Heart left ventricle (tissue), 16 donors: ENCODE measurements at regions not wholly inside any gene's neighbourhood (a gene's known extent, or its start where the extent isn't known, plus 50 kb on each side); places are given as distances from the start of the nearest gene placed in this dataset.
"Not testable (repeated sequence)": the region's sequence is repeated elsewhere in the genome, so short reads cannot be mapped to it uniquely, and the experiment has no call there.

Experiments used
- ATAC-seq, 4 donors: fragments of 200-7000 bp; cut with Tn5 transposase; one replicate each; pipeline ENCODE4 v1.9.1; 2020 to 2022; ENCODE audit warnings: moderate library complexity in 4 of 4, mild to moderate bottlenecking in 3 of 4, moderate number of reproducible peaks in 1 of 4
- DNase-seq, 5 donors: peaks; one replicate each; pipeline ENCODE4 v3.0.0-alpha.2; 2020
- H3K27ac ChIP-seq, 12 donors: fragments of 200-600 bp; sonication (generic) in 4 of 12; one replicate each; pipeline versions ENCODE4 v1.5.0 to v1.8.0; 2016 to 2022; ENCODE audit warnings: mild to moderate bottlenecking in 2 of 12
- H3K27me3 ChIP-seq, 9 donors: fragments of 200-600 bp; sonication (generic) in 2 of 9; one replicate each; pipeline versions ENCODE4 v1.5.1 to v1.8.0; 2016 to 2022; ENCODE audit warnings: mild to moderate bottlenecking in 3 of 9
- H3K36me3 ChIP-seq, 9 donors: fragments of 200-600 bp; sonication (generic) in 2 of 9; one replicate each; pipeline versions ENCODE4 v1.5.0 to v1.8.0; 2018 to 2022; ENCODE audit warnings: mild to moderate bottlenecking in 2 of 9
- H3K4me1 ChIP-seq, 12 donors: fragments of 200-600 bp; sonication (generic) in 4 of 12; one replicate each; pipeline versions ENCODE4 v1.5.0 to v1.8.0; 2016 to 2022; ENCODE audit warnings: mild to moderate bottlenecking in 3 of 12
- H3K4me3 ChIP-seq, 12 donors: fragments of 200-600 bp; sonication (generic) in 4 of 12; one replicate each; pipeline versions ENCODE4 v1.5.0 to v1.8.0; 2017 to 2022; ENCODE audit warnings: mild to moderate bottlenecking in 9 of 12, moderate library complexity in 4 of 12
- H3K9me3 ChIP-seq, 12 donors: fragments of 200-600 bp; sonication (generic) in 4 of 12; one replicate each; pipeline versions ENCODE4 v1.5.0 to v1.8.0; 2016 to 2022; ENCODE audit warnings: mild to moderate bottlenecking in 1 of 12
- CTCF ChIP-seq, 12 donors: fragments of 200-600 bp; sonication (generic) in 4 of 12; IDR thresholded peaks; one replicate each; pipeline versions ENCODE4 v1.5.0 to v1.8.0; 2018 to 2022; ENCODE audit warnings: antibody characterized with exemption in 12 of 12, mild to moderate bottlenecking in 5 of 12
- POLR2A ChIP-seq, 2 donors: fragments of 450-650 bp; IDR thresholded peaks; one replicate each; pipeline ENCODE4 v1.6.1; 2017; ENCODE audit warnings: antibody characterized with exemption in 2 of 2, mild to moderate bottlenecking in 2 of 2, moderate library complexity in 2 of 2
- WGBS, 4 donors: extraction: QIAGEN DNeasy Blood & Tissue Kit in 2 of 4; methylation state at CpG; one replicate each; pipeline versions ENCODE4 v1.1.5 to v1.1.7; 2013 to 2018; 5-methylcytosine and 5-hydroxymethylcytosine counted together
- intact Hi-C, 10 donors: fragments of 100-400 bp; cut with DNase I; formaldehyde crosslinking; loops; one replicate each; pipeline versions ENCODE4 v1.11.1 to v1.14.2; 2022
- donor health status: ischemic (EF 13 %, LVEDD 7.1; RV severe dilation, severe dysfunction).
- donor health status: healthy with polysubstance abuse.
- donor health status: DM: no; HTN: yes; CAD: no.
- donor health status: DM: no; HTN: no; CAD: no.
- donor health status: ischemic (EF 25% LVEDD 6.9; RV normal size, moderate dysfunction).
- donor health status: ischemic (EF 25% LVEDD 5.7; RV mildly dilated, moderate dysfunction).
- donor health status: healthy.
- donor health status: DM: yes; HTN: yes; CAD: no.
- donor health status: ischemic (EF 35%, LVEDD 5.7; RV mildly dilated, moderate dysfunction).
- donor health status: nonischemic (EF 11% LVEDD 7.7; RV severe dilation, severe dysfunction).
- donor health status: DM: yes; HTN: yes; CAD: no.
- donor health status: PGD.
- donor health status: ischemic (EF 29% LVEDD 5.4; RV normal size, mild dysfunction).
- donor health status: nonischemic (EF 23%, LVEDD 6.1; RV moderate dilation, normal function).

GRCh38 chr6:148004651-148005050, 338.0 kb upstream of the SASH1 start:
- WGBS, 4 donors, result 64 to 74% (median 69%) methylated on average over 3 of the region's 3 CpGs
- H3K36me3 ChIP-seq, result no peaks in the 10 kb centered on the region
- H3K27ac ChIP-seq, result no peak overlapping the region
- ATAC-seq, result no peak
- no peak overlapping the region for H3K4me3 ChIP-seq
- H3K9me3 ChIP-seq, result peaks cover 0 to under 1% (median 0%) of the 10 kb centered on the region in 12 donors
- H3K27me3 ChIP-seq, result no peaks in the 10 kb centered on the region
- intact Hi-C loops, result no loop called here
- DNase-seq, result no peak
- H3K4me1 ChIP-seq, result no peaks in the 10 kb centered on the region
- TF ChIP-seq POLR2A (IDR thresholded peaks at IDR 0.05) (no peak), CTCF (IDR thresholded peaks at IDR 0.05) (no peak)

- DNase-seq, result no peak
- Histone ChIP-seq H3K4me3 (no peak overlapping the region), H3K36me3 (no peaks in the 10 kb centered on the region), H3K4me1 (no peaks in the 10 kb centered on the region), H3K27me3 (no peaks in the 10 kb centered on the region), H3K9me3 (peaks cover 0 to 10% (median 3%) of the 10 kb centered on the region in 12 donors), H3K27ac (no peak overlapping the region)
- TF ChIP-seq POLR2A (IDR thresholded peaks at IDR 0.05), result no peak
- TF ChIP-seq CTCF (IDR thresholded peaks at IDR 0.05), result no peak
- ATAC-seq, result no peak
- 84 to 95% (median 91%) methylated on average over 6 of the region's 6 CpGs for WGBS, 4 donors
- intact Hi-C loops, result no loop called here
Measured at GRCh38 chr6:148005806-148006205, 336.8 kb upstream of the SASH1 start.

GRCh38 chr6:148010516-148010915, 332.1 kb upstream of the SASH1 start:
- H3K4me3 ChIP-seq, H3K36me3 ChIP-seq, H3K27ac ChIP-seq, DNase-seq, intact Hi-C loops, H3K27me3 ChIP-seq, H3K4me1 ChIP-seq, ATAC-seq: not testable (repeated sequence)
- H3K9me3 ChIP-seq, result peaks cover 0 to 17% (median 3%) of the 10 kb centered on the region in 12 donors

- 53 to 66% (median 60%) methylated on average over 1 of the region's 1 CpG for WGBS, 4 donors
- no peak for DNase-seq
Measured at GRCh38 chr6:148016013-148016412, 326.6 kb upstream of the SASH1 start.

More at GRCh38 chr6:148016013-148016412, 326.6 kb upstream of the SASH1 start:
- no peaks in the 10 kb centered on the region for H3K36me3 ChIP-seq
- no peaks in the 10 kb centered on the region for H3K27me3 ChIP-seq
- H3K9me3 ChIP-seq, result peaks cover 0 to 7% (median 0%) of the 10 kb centered on the region in 12 donors
- no peak overlapping the region for H3K27ac ChIP-seq
- no peaks in the 10 kb centered on the region for H3K4me1 ChIP-seq
- TF ChIP-seq POLR2A (IDR thresholded peaks at IDR 0.05) (no peak), CTCF (IDR thresholded peaks at IDR 0.05) (no peak)
- intact Hi-C loops, result no loop called here
- no peak overlapping the region for H3K4me3 ChIP-seq
- no peak for ATAC-seq
